ENCODE measurements at regions not wholly inside any gene's neighbourhood (a gene's known extent, or its start where the extent isn't known, plus 50 kb on each side); places are given as distances from the start of the nearest gene placed in this dataset.

DNA sequence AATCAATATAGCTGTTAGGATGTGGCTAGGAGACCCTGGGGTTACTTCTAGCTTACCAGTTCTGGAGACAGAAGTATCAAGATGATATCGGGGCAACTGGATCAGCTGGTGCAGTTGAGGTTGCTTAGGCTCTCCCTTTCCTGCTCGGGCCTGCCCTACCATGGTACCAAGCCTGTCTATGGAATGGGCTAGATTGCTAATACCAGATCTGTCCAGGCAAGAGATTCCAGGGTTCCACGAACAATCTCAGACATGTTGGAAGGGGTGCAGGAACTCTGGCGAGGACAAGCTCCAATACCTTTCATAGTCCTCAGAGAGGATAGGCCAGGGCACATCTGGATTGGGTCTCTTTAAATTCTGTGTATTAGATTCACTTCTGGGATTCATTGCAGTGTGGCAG lies 53.8 kb downstream of the ADM start:
- ATAC-seq (ENCODE audit: low read depth) (no peak), DNase-seq (no peak)
- Histone ChIP-seq H3K4me1 (ENCODE audit: control insufficient read depth, insufficient read depth, low read length) (peaks cover 4% of the 10 kb centered on the region), H3K14ac (replicated peaks; ENCODE audit: low read depth, low read length) (no peak overlapping the region), H2AK5ac (ENCODE audit: low read depth, low read length) (no peak overlapping the region), H2AFZ (replicated peaks; ENCODE audit: low read length, poor library complexity) (no peak overlapping the region), H3K9ac (ENCODE audit: low read depth, low read length) (no peak overlapping the region), H3K23ac (ENCODE audit: low read depth, low read length) (no peak overlapping the region), H4K20me1 (ENCODE audit: insufficient read depth, low read length) (no peaks in the 10 kb centered on the region), H2BK15ac (ENCODE audit: low read depth, low read length) (no peak overlapping the region), H4K5ac (ENCODE audit: low read depth, low read length) (no peak overlapping the region), H3K4me3 (ENCODE audit: insufficient read depth, low read depth, low read length) (no peak overlapping the region), H3K4ac (ENCODE audit: low read depth, low read length) (no peak overlapping the region; the same call in 1 of the 2 replicates), H2BK5ac (ENCODE audit: low read depth, low read length, poor library complexity, severe bottlenecking) (no peak overlapping the region), H3K27me3 (ENCODE audit: control insufficient read depth, insufficient read depth, low read length) (no peaks in the 10 kb centered on the region), H2BK120ac (ENCODE audit: low read depth, low read length) (no peak overlapping the region), H4K91ac (ENCODE audit: insufficient read depth, low read depth, low read length) (no peak overlapping the region), H3K18ac (ENCODE audit: low read depth, low read length) (no peak overlapping the region), H3K4me2 (ENCODE audit: low read depth, low read length) (no peak overlapping the region), H3K36me3 (ENCODE audit: control insufficient read depth, insufficient read depth, low read length) (no peaks in the 10 kb centered on the region), H4K8ac (ENCODE audit: low read depth in 2 of 2, low read length in 2 of 2) (no peak overlapping the region), H3K27ac (ENCODE audit: insufficient read depth, low read length) (no peak overlapping the region), H3K79me1 (ENCODE audit: low read depth in 1 of 2, low read length in 2 of 2) (no peaks in the 10 kb centered on the region), H3K9me1 (ENCODE audit: insufficient read depth, low read length) (no peaks in the 10 kb centered on the region), H2BK20ac (ENCODE audit: low read depth, low read length) (no peak overlapping the region), H2AK9ac (replicated peaks; ENCODE audit: low read depth, low read length, poor library complexity) (no peak overlapping the region), H3K9me3 (ENCODE audit: control insufficient read depth, insufficient read depth, low read length) (no peaks in the 10 kb centered on the region), H3K56ac (ENCODE audit: extremely low read depth, insufficient read depth, low read length) (no peak overlapping the region)
- no CpG with 5 or more reads among the region's 4 CpGs for WGBS, 2 experiments (ENCODE audit: extremely low coverage in 2 of 2, insufficient read length in 1 of 2)
- in situ Hi-C loops (cut with MboI; ENCODE audit: low sequenced_read_pairs) (no loop called here), dilution Hi-C loops (cut with HindIII; ENCODE audit: low sequenced_read_pairs, unreplicated experiment) (no loop called here), intact Hi-C loops (cut with micrococcal nuclease) (no loop called here)
- ChIA-PET POLR2A (ENCODE audit: unreplicated experiment) (no interaction called here), CTCF (no interaction called here)
- TF ChIP-seq, protein P1, sequence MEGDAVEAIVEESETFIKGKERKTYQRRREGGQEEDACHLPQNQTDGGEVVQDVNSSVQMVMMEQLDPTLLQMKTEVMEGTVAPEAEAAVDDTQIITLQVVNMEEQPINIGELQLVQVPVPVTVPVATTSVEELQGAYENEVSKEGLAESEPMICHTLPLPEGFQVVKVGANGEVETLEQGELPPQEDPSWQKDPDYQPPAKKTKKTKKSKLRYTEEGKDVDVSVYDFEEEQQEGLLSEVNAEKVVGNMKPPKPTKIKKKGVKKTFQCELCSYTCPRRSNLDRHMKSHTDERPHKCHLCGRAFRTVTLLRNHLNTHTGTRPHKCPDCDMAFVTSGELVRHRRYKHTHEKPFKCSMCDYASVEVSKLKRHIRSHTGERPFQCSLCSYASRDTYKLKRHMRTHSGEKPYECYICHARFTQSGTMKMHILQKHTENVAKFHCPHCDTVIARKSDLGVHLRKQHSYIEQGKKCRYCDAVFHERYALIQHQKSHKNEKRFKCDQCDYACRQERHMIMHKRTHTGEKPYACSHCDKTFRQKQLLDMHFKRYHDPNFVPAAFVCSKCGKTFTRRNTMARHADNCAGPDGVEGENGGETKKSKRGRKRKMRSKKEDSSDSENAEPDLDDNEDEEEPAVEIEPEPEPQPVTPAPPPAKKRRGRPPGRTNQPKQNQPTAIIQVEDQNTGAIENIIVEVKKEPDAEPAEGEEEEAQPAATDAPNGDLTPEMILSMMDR (conservative IDR thresholded peaks at IDR 0.05; ENCODE audit: low read depth, low read length) = no peak
- TF ChIP-seq MXI1 (IDR thresholded peaks at IDR 0.05; ENCODE audit: borderline replicate concordance, low read depth, low read length) (no peak), RAD21 (IDR thresholded peaks at IDR 0.05; ENCODE audit: low read length) (no peak), SMC3 (IDR thresholded peaks at IDR 0.05; ENCODE audit: low read depth, low read length) (no peak), CEBPB (IDR thresholded peaks at IDR 0.05; ENCODE audit: low read depth, low read length) (no peak), RFX5 (IDR thresholded peaks at IDR 0.05; ENCODE audit: low read depth, low read length) (no peak), POLR2A (IDR thresholded peaks at IDR 0.05; ENCODE audit: low read depth, low read length) (no peak), MAZ (IDR thresholded peaks at IDR 0.05; ENCODE audit: borderline replicate concordance, low read depth, low read length) (no peak), MAFK (IDR thresholded peaks at IDR 0.05; ENCODE audit: low read depth, low read length) (no peak), FOS (IDR thresholded peaks at IDR 0.05; ENCODE audit: low read depth, low read length) (no peak), CHD1 (IDR thresholded peaks at IDR 0.05; ENCODE audit: low read depth, low read length) (no peak), NFE2L2 (IDR thresholded peaks at IDR 0.05; ENCODE audit: low read depth, low read length) (no peak), RCOR1 (IDR thresholded peaks at IDR 0.05; ENCODE audit: insufficient replicate concordance, low read length) (no peak), BHLHE40 (IDR thresholded peaks at IDR 0.05; ENCODE audit: low read depth, low read length) (no peak)
- TF ChIP-seq, protein P2, sequence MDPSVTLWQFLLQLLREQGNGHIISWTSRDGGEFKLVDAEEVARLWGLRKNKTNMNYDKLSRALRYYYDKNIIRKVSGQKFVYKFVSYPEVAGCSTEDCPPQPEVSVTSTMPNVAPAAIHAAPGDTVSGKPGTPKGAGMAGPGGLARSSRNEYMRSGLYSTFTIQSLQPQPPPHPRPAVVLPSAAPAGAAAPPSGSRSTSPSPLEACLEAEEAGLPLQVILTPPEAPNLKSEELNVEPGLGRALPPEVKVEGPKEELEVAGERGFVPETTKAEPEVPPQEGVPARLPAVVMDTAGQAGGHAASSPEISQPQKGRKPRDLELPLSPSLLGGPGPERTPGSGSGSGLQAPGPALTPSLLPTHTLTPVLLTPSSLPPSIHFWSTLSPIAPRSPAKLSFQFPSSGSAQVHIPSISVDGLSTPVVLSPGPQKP (IDR thresholded peaks at IDR 0.05; ENCODE audit: borderline replicate concordance, low read depth, low read length) = no peak
- no TSS peak for BruUV-seq (replicated peaks)

Data from IMR-90 (cell line).